HFFc6 (cell line): ENCODE measurements at regions not wholly inside any gene's neighbourhood (a gene's known extent, or its start where the extent isn't known, plus 50 kb on each side); places are given as distances from the start of the nearest gene placed in this dataset.

Experiments used
- DNase-seq: peaks from one replicate; pipeline ENCODE4 v3.0.0-alpha.2; 2018
- H3K27ac Mint-ChIP-seq: 2 replicates; pipeline ENCODE4 v1.8.0; 2020; ENCODE audit warnings: mild to moderate bottlenecking, mixed read lengths
- H3K27me3 Mint-ChIP-seq: 2 replicates; pipeline ENCODE4 v1.8.0; 2021; ENCODE audit warnings: mild to moderate bottlenecking, moderate library complexity, mixed read lengths; ENCODE audit not compliant: insufficient read depth
- H3K36me3 Mint-ChIP-seq: 2 replicates; pipeline ENCODE4 v1.8.0; 2021; ENCODE audit warnings: low read depth, mixed read lengths
- H3K4me1 Mint-ChIP-seq: 2 replicates; pipeline ENCODE4 v1.8.0; 2020; ENCODE audit warnings: low read depth, mixed read lengths
- H3K4me3 Mint-ChIP-seq: 2 replicates; pipeline ENCODE4 v1.8.0; 2020; ENCODE audit warnings: mild to moderate bottlenecking, moderate library complexity, mixed read lengths
- H3K9me3 Mint-ChIP-seq: 2 replicates; pipeline ENCODE4 v1.8.0; 2020; ENCODE audit warnings: mild to moderate bottlenecking, mixed read lengths
- TF ChIP-seq, protein P1 (sequence below): fragments of 200-600 bp; sonication (generic); IDR thresholded peaks from 2 replicates; pipeline ENCODE4 v1.5.0; 2021; ENCODE audit warnings: antibody characterized with exemption, mild to moderate bottlenecking

- TF ChIP-seq, protein P1, sequence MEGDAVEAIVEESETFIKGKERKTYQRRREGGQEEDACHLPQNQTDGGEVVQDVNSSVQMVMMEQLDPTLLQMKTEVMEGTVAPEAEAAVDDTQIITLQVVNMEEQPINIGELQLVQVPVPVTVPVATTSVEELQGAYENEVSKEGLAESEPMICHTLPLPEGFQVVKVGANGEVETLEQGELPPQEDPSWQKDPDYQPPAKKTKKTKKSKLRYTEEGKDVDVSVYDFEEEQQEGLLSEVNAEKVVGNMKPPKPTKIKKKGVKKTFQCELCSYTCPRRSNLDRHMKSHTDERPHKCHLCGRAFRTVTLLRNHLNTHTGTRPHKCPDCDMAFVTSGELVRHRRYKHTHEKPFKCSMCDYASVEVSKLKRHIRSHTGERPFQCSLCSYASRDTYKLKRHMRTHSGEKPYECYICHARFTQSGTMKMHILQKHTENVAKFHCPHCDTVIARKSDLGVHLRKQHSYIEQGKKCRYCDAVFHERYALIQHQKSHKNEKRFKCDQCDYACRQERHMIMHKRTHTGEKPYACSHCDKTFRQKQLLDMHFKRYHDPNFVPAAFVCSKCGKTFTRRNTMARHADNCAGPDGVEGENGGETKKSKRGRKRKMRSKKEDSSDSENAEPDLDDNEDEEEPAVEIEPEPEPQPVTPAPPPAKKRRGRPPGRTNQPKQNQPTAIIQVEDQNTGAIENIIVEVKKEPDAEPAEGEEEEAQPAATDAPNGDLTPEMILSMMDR: no peak
- Mint-ChIP-seq H3K4me3 (no peak overlapping the region), H3K36me3 (no peaks in the 10 kb centered on the region), H3K27ac (no peak overlapping the region), H3K4me1 (no peaks in the 10 kb centered on the region), H3K9me3 (no peaks in the 10 kb centered on the region; the same call in 1 of the 2 replicates), H3K27me3 (peaks cover 11% of the 10 kb centered on the region)
- DNase-seq: no peak
Measured at GRCh38 chr1:182113879-182114626, 52.5 kb upstream of the ZNF648 start.

DNA sequence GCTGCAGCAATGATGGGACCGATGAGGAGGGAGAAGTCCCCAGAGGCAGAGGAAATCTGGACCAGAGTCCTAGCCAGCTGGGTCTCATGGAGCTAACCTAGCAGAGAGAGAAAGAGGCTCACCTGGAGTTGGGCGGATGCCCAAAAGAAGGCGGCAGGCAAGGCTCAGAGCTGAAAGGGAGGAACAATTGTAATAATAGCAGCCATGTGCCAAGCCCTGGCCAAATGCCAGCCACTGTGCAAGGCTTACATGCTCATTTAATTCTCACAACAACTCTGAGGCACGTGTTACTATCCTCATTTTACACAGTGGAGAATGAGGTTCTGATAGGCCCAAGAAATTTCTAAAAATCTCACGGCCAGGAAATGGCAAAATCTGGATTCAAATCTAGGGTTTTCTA, 50.0 kb upstream of the ZNF648 start:
- no peak for DNase-seq
- Mint-ChIP-seq H3K4me3 (no peak overlapping the region), H3K9me3 (no peaks in the 10 kb centered on the region; the same call in 1 of the 2 replicates), H3K36me3 (no peaks in the 10 kb centered on the region), H3K27ac (no peak overlapping the region), H3K4me1 (no peaks in the 10 kb centered on the region), H3K27me3 (peaks cover 8% of the 10 kb centered on the region)
- TF ChIP-seq, protein P1: no peak
